GM10266 (cell line): ENCODE measurements at regions not wholly inside any gene's neighbourhood (a gene's known extent, or its start where the extent isn't known, plus 50 kb on each side); places are given as distances from the start of the nearest gene placed in this dataset.

Experiments
- DNase-seq: peaks from one replicate; pipeline ENCODE4 v3.0.0; 2012; ENCODE audit errors: extremely low spot score
- CTCF ChIP-seq: IDR thresholded peaks from 2 replicates; pipeline ENCODE4 v1.5.1; 2012; ENCODE audit warnings: mild to moderate bottlenecking, low read depth; ENCODE audit not compliant: control insufficient read depth, insufficient read depth; ENCODE audit errors: missing control alignments

GRCh38 chr6:106894978-106895702 lies 79.4 kb downstream of the CD24 start:
- no peak for DNase-seq
- no peak for TF ChIP-seq CTCF

GRCh38 chr6:106892186-106892585 lies 82.3 kb downstream of the CD24 start:
- DNase-seq = no peak
- TF ChIP-seq CTCF = no peak

GRCh38 chr6:106890447-106890846 lies 84.1 kb downstream of the CD24 start:
- TF ChIP-seq CTCF = no peak
- no peak for DNase-seq

- no peak for TF ChIP-seq CTCF
- DNase-seq = no peak
Observed at GRCh38 chr6:106889692-106890091, 84.8 kb downstream of the CD24 start.

- no peak for DNase-seq
- no peak for TF ChIP-seq CTCF
Observed at GRCh38 chr6:106886922-106887797, 87.4 kb downstream of the CD24 start.

- DNase-seq = no peak
- no peak for TF ChIP-seq CTCF
Observed at GRCh38 chr6:106886081-106886843, 88.3 kb downstream of the CD24 start.
